ENCODE measurements at regions not wholly inside any gene's neighbourhood (a gene's known extent, or its start where the extent isn't known, plus 50 kb on each side); places are given as distances from the start of the nearest gene placed in this dataset.

GRCh38 chr17:65405563-65405962 is 155.9 kb downstream of the AXIN2 start:
- TF ChIP-seq POLR2A (IDR thresholded peaks at IDR 0.05; ENCODE audit: low read depth, low read length) (no peak), POLR2AphosphoS5 (IDR thresholded peaks at IDR 0.05; ENCODE audit: low read depth, low read length) (no peak), TAF1 (IDR thresholded peaks at IDR 0.05; ENCODE audit: low read depth, low read length) (no peak), PAX5 (IDR thresholded peaks at IDR 0.05; ENCODE audit: insufficient read depth, low read length, severe bottlenecking) (no peak), POU2F2 (IDR thresholded peaks at IDR 0.05; ENCODE audit: low read depth, low read length) (no peak), SPI1 (IDR thresholded peaks at IDR 0.05; ENCODE audit: low read depth, low read length) (no peak)

Measured in GM12891 (cell line).